GM18507 (cell line): ENCODE measurements at regions not wholly inside any gene's neighbourhood (a gene's known extent, or its start where the extent isn't known, plus 50 kb on each side); places are given as distances from the start of the nearest gene placed in this dataset.
"Not testable (repeated sequence)": the region's sequence is repeated elsewhere in the genome, so short reads cannot be mapped to it uniquely, and the experiment has no call there.

Experiments used
- DNase-seq: peaks from one replicate; pipeline ENCODE4 v3.0.0; 2011; ENCODE audit warnings: low read depth; ENCODE audit not compliant: insufficient read length; ENCODE audit errors: extremely low spot score
- FAIRE-seq: peaks from 2 replicates; lab custom pipeline; 2011; peaks lifted over from hg19 to GRCh38; lab: Jason Lieb, UNC

- FAIRE-seq, DNase-seq: not testable (repeated sequence)
Measured at GRCh38 chr15:98550363-98550762, 98.0 kb upstream of the IGF1R start.

DNA sequence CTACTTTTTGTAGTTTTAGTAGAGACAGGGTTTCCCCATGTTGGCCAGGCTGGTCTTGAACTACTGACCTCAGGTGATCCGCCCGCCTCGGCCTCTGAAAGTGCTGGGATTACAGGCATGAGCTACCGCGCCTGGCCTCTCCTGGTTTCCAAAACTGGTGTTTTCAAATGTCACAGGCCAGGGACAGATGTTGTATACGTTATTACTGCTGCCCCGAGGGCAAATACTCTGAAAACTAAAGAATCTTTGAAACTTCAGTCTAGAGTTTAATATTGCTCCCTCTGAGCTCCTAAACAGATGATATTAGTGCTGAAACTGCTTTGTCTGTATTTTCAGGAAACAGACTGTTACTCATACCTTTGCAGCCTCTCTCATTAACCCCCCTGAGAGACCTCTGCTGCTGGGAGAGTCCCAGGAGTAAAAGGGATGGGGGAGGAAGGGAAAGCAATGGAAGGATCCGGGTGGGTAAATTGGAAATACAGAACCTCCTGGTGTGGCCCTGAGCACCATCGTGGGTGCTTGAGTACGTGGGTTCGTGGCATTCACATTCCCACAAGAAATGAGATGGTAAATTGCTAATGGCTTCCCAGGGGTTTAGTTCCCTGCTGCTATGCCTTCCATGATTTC, 96.3 kb upstream of the IGF1R start:
- FAIRE-seq (no peak), DNase-seq (no peak)

DNA sequence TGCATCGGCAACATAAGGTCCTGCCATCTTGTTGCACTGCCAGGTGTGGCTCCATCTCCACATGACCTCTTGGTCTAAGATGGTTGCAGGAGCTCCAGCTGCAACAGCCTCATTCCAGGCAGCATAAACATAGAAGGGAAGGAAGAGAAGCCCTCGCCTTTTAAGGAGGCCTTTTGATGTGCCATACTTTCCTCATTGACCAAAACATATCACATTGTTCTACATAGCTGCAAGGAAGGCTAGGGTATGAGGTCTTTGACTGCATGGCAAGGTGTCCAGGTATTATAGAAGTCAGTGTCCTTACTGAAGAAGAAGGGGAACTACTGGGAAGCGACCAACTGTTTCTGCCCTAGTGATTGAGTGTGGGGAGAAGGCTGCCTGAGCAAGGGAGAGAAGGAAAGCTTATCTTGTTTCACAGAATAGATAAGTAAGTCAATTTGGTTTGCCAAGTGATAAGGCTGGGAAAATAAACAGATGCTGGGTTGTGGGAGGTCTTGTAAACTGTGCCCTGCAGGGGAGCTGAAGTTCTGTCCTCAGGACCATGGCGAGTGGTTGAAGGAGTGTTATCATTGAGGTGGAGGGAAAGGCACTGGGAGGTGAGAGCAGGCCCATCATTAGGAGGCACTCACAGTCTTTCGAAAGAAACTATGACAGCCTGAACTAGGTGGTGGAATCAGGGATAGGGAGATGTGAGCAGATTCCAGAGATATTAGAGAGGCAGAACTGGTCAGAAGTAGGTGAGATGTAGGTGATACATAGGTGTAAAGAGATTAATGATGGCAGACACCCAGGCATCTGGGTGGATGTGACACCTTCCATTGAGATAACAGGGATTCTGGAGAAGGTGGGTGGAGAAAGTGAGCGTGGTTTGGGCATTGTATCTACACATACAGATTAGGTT, 93.8 kb upstream of the IGF1R start:
- DNase-seq (no peak), FAIRE-seq (no peak)

DNA sequence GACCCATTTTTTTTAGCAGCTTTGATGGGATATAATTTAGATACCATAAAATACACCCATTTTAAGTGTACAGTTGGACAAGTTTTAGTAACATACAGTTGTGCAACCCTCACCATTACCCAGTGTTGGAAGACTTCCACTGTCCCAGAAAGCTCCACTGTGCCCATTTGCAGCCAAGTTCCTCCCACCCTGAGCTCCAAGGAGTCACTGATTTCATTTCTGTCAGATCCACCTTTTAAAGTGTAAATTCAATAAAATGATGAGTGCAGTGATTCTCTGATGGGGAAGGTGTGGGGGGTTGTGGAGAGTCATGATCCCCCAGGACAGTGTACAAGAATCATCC, 93.2 kb upstream of the IGF1R start:
- DNase-seq (no peak), FAIRE-seq (no peak)

DNA sequence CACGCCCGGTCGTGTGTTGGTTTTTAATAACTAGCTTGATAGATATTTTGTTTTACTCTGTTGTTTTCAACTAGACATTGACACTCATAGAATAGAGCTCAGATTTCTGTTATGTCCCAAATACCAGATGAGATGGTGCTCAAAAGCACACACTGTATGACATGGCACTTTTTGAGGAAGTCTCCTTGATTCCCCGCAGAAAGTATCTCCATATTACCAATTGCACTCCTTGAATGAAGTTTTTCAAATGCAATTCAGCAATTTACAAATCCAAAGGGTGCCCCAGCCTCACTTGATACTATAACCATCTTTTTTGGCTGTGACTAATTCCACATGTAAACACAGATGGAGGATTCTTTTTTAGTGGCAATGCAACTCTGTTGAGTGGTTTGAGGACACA, 92.0 kb upstream of the IGF1R start:
- DNase-seq = no peak

DNA sequence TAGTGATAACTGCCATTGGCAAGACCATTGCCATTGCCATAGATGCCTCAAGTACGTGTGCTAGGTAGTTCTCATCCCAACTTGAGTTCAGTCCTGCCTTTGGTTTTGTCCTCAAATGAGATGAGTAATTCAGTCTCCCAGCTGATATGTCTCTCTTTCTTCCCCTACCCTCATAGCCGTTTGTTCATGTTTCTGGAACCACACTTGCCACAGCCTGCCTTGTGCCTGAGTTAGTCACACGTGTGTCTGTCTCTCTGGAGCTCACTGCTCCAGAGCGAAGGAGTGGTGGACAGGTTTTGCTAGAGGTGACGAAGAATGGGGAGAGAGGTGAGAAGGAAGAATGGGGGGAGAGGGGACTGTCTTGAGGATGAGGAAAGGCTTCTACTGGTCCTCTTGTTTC, 88.0 kb upstream of the IGF1R start:
- DNase-seq (no peak), FAIRE-seq (no peak)

More for the DNA sequence above, 92.0 kb upstream of the IGF1R start:
- no peak for FAIRE-seq

GRCh38 chr15:98561169-98561941, 87.0 kb upstream of the IGF1R start:
- FAIRE-seq (no peak), DNase-seq (no peak)

DNA sequence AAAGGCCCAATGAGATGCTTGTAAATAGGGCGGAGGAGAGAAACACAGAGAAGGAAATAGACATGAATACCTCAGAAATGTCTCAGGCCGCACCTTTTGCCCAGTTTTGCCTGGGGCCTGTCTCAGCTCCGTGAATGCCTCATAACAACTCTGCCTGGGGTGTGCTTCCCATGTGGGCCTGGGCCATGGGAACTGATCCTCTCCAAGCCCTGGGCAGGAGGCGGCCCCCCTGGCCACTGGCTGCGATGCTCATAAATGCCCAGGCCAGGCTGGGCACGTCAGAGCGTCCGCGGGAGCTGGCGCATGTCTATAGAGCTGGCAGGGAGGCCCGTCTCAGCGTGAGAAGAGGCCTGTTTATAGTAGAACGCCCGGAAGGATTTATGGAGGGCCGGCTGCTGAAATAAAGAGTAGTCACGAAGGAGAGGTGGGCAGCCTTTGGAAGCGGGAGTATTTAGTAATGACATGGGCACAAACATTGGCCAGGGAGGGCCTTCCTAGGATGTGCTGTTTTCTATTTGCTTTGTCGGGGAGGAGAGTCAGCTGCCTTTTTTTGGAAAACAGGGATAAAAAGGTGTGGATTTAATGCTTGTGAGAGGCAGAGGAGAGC, 85.9 kb upstream of the IGF1R start:
- no peak for DNase-seq
- FAIRE-seq = no peak

- DNase-seq (no peak), FAIRE-seq (no peak)
Measured at GRCh38 chr15:98565566-98565965, 82.8 kb upstream of the IGF1R start.

DNA sequence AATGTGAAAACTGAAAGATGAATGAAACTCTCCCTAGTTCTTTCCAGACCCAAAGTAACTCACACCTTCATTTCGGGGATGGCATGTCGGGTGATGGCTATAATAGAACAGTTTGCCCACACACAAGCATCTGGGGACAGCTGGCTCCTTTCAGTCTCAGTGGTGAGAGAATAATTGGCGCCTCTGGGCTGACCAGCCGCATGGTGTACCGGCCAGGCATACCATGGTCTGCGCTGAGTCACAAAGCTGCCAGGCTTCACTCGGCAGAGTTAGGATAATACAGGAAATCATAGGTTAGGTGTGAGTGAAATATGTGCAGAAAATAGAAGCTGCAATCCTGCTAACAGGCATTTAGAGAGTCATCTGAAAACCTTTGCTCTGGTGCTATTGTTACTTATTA, 80.4 kb upstream of the IGF1R start:
- FAIRE-seq (no peak), DNase-seq (no peak)

DNA sequence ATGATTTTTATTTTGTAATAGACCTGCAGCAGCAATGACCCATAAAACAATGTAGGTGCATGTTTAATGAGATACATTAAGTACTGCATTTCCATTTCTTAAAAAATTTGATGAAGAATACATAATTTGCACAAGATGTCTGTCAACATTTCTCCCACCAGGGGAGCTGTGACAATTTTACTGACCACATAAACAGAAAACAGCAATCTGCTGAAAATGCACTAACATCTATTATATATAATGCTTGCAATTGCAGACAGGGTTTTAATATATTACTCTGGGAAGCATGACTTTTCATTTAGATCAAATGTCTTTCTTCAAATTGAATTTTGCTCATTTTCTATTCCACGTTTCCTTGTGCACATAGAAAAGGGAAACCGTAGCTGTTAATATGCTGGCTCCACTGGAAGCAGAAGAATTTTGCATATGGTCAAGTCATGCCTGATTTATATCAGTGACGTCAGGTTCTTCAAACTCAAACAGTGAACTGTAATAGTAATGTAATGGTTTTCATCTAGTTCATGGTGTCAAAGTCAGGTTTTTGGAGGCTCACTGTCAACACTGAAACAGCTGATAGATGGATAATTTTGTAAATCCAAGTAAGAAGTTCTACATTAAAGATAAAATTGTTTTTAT, 79.8 kb upstream of the IGF1R start:
- no peak for FAIRE-seq
- DNase-seq = no peak

GRCh38 chr15:98570119-98570518, 78.2 kb upstream of the IGF1R start:
- FAIRE-seq (no peak), DNase-seq (no peak)

DNA sequence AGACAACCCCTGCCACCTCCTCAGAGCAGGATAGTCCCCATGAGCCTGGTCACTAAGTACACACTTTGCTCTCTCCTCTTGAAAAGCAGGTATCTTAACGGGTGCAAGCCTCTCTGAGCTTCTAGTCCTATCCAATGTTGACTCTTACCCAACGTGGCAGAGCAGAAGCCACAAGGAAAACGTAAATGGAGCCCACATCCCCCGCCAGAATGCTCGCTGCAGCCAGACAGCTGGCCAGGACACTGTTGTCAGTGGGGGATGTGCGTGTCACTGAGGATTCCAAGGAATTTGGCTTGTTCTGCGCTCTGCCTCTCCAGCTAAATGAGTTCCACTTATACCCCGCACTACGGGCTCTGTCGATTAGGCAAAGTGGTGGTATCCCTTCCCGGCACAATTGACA, 67.8 kb upstream of the IGF1R start:
- no peak for DNase-seq
- no peak for FAIRE-seq

- no peak for FAIRE-seq
- no peak for DNase-seq
Measured at GRCh38 chr15:98581715-98582114, 66.6 kb upstream of the IGF1R start.

DNA sequence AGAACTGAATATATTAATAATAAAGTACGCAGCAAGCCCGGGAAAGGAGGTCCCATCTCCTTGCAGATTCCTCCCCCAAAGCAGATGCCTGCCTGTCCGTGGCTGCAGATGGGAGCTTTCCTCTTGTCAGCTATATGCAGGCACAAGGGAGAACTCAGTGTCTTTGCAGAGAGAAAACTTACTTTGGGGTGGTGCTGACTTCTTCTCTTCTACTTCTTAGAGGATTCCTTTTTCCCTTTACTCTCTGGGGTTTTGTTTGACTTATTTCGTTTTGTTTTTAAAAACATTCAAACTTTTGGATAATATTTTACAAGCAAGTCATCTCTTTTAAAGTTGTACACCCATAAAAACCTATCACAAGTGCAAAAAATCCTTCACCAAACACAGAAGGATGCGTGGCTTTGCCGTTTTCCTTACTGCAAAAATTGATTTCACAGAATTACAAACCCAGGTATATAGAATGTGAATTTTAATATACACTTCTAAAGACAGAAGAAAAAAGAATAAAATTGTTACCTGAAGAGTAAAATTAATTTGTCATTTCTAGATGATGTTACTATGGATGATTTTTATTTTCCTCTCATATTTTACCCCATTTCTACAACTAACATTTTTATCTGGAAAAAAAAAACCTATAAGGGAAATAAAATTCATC, 65.3 kb upstream of the IGF1R start:
- no peak for DNase-seq
- FAIRE-seq = no peak

DNA sequence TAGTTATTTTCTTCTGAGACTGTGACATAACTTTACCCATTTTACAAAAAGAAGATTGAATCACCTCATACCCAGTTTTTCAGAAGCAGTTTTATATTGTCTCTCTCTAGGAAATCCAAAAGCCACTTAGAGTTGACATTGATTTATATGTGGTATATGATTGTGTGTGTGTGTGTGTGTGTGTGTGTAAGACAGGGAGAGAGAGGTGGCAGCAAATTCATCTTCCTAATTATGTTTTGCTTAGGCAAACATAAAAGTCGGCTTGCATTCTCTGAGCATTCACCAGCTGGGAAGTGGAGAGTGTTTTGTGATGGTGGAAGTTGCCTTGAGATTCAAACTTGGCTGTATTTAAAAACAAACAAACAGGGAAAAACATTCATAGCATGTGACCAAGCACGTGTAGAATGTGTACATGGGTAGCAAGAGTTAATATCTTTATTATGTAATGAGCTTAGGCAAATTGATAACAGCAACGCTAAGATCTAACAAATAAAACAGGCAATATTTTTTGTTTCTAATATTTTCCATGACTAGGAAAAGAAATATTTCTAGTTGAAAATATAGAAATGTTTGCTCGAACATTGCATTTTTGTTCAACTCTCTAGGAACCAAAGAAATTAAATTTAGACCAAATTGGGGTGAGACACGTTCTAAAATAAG, 64.4 kb upstream of the IGF1R start:
- no peak for FAIRE-seq

GRCh38 chr15:98586066-98586465, 62.3 kb upstream of the IGF1R start:
- no peak for FAIRE-seq
- DNase-seq = no peak

More for the DNA sequence above, 64.4 kb upstream of the IGF1R start:
- no peak for DNase-seq

- DNase-seq (no peak), FAIRE-seq (no peak)
Measured at GRCh38 chr15:98592136-98592535, 56.2 kb upstream of the IGF1R start.

- no peak for FAIRE-seq
Measured at GRCh38 chr15:98596131-98596530, 52.2 kb upstream of the IGF1R start.

More at GRCh38 chr15:98596131-98596530, 52.2 kb upstream of the IGF1R start:
- DNase-seq = no peak
